ENCODE measurements at regions not wholly inside any gene's neighbourhood (a gene's known extent, or its start where the extent isn't known, plus 50 kb on each side); places are given as distances from the start of the nearest gene placed in this dataset.
A peak's percentile ranks its signal among the peaks of the same experiment; 100 is the strongest.

- no peak for DNase-seq
Observed at GRCh38 chr6:156647991-156648390, 129.2 kb upstream of the ARID1B start.

- DNase-seq: peak in 1 of 3 donors; percentile 19
Observed at GRCh38 chr6:156647140-156647784, 129.9 kb upstream of the ARID1B start.

- no peak for DNase-seq
Observed at GRCh38 chr6:156646496-156646895, 130.7 kb upstream of the ARID1B start.

DNA sequence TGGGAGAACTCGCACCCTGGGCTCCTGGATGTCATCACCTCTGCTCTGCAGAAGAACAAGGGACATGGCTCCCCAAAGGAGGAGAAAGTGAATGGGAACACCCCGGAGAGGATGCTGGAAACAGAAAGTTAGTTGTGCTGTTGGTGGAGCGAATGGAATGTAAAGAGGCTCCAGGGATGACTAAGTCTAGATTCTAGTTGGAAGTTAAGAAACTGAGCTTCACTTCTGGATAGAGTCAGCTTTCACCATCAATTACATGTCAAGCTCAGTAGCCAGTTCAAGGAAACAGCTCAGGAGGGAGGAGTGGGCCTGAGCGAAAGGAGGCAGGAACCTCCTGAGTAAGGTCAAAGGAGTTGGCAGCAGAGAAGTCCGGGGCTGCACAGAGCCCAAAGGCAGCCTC, 132.1 kb upstream of the ARID1B start:
- DNase-seq: no peak

DNA sequence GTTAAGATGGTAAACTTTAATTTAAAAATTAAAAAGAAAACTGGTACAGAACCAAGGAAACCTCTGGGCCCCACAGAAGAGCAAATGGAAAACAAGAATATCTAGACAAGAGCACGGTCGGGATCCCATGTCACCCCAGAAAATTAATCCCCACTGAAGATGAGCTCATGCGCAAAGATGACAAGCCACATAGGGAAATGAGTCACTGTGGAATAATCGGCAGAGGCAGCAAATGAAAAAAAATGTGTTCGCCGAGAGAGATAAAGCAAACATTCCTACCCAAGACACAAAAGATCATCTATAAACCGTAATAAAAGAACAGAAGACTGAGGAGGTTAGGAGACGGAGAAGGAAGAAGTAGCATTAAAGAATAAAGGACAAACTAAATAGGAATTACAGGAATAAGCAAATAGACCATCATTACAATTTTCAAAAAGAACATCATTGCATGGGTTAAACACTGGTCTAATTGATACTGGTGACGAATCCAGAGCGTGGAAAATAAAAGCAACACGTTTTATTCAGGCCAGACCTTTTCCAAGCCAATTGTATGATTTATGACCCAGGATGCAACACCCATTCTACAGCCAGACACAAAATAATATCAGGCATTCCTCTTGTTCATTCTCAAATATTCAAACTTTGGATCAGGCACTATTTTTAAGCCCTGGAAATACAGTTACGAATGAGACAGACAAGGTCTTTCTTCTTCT, 138.0 kb upstream of the ARID1B start:
- no peak for DNase-seq

DNA sequence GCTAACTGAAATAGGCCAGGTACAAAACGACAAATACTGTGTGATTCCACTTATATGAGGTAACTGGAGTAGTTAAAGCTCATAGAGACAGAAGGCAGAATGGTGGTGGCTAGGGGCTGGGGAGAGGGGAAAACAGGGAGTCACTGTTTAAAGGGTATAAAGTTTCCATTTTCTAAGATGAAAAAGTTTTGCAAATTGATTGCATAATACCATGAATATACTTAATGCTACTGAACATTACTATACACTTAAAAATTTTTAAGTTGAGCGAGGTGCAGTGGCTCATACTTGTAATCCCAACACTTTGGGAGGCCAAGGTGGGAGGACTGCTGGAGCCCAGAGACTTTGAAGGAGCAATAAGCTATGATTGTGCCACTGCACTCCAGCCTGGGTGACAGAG, 138.6 kb upstream of the ARID1B start:
- no peak for DNase-seq

- peak; percentile 21 to 30 (median 27) for DNase-seq
Observed at GRCh38 chr6:156634951-156635371, 142.2 kb upstream of the ARID1B start.

DNA sequence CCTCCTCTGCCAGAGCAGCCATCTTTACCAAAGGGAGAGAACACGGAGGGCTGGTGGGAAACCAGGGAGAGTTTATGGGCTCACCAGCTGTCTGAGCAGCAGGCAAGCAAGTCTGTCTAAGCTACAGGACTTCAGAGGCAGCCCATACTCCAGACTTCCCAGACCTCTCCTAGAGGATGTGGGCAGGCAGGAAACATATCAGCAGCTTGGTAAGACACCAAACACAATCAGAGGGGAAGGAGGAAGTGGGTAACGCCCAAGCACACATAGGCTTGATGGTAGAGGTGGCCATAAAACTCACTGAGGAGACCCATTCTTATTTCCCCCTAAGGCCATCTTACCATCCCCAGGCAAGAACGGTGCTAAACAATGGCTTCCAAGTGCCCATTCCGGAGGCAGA, 143.1 kb upstream of the ARID1B start:
- DNase-seq: no peak

- no peak for DNase-seq
Observed at GRCh38 chr6:156633291-156633690, 143.9 kb upstream of the ARID1B start.

- no peak for DNase-seq
Observed at GRCh38 chr6:156630613-156631302, 146.4 kb upstream of the ARID1B start.

DNA sequence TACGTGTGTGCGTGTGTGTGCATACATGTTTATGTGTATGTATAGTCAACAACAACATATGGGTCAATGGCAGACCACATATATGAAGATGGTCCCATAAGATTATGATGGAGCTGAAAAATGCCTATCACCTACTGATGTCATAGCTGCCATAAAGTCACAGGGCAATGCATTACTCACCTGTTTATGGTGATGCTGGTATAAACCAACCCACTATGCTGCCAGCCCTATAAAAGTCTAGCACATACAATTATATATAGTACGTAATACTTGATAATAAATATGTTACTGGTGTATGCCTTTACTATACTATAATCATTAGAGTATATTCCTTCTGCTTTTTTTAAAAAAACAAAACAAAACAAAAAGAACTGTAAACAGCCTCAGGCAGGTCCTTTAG, 148.4 kb upstream of the ARID1B start:
- DNase-seq: no peak

- DNase-seq: no peak
Observed at GRCh38 chr6:156627524-156627923, 149.7 kb upstream of the ARID1B start.

DNA sequence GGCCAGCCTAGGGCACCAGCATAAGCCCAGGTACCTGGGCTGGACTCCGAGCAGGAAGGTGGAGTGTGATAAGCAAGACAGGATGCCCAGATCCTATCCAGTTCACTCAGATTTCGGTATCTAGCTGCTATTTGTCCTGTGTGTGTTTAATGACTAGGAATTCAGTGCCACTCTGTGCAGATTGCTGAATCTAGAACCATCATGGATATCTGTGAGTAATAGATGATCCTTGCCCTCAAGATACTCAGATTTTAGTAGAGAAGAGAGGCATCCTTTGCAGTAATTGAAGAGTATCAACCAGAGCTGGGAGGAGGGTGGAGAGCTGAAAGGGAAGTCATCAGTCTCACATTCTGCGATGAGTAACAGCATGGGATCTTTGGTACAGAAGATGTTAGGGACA, 155.0 kb upstream of the ARID1B start:
- no peak for DNase-seq

- DNase-seq: no peak
Observed at GRCh38 chr6:156620331-156620730, 156.8 kb upstream of the ARID1B start.

DNA sequence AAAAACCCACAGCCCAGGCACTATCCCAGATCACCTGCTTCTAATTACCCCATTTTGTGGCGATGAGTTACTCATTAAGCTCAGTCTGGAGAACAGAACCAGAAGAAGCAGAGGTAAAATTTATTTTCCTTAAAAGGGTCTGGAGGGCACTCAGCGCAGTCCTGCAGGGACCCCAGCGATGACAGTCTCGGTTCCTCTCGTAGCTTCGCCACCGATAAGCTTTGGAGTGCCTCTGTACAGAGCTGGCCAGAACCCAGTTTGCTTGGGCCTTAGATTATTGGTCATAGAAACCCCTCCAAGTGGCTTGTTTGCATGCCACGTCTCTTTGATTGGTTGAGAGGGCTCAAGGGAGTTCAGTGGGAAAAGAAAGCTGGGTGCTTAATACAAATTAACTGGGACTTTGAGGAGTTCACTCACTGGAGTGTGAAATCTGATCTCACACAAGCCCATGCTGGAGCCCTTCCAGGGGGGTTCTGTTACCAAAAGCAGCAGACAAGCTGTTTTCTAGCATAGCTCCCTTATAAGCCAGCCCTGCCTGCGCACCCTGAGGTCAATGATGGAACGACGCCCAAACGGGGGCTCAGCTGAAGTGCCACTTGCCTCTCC, 158.5 kb upstream of the ARID1B start:
- no peak for DNase-seq

DNA sequence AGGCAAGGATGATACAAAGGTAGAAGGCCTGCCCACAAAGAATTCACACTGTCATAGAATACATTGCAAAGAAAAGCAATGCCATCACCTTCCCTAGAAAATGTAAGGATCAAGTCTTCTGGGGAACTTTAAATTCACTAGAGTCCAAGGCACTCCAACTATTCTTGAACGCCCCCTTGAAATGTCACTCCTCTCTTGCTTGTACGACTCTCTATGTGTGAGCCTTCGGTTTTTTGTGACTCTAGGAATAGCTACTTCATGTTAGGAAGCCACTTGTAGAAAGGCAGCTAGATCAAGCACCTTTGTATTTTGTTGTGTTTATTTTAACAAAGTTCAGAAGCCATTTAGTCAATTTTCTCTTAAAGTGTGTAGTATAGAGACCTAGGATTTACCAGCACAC, 159.2 kb upstream of the ARID1B start:
- no peak for DNase-seq

GRCh38 chr6:156617376-156617775, 159.8 kb upstream of the ARID1B start:
- peak in 2 of 3 donors; percentile 8 to 14 for DNase-seq

DNA sequence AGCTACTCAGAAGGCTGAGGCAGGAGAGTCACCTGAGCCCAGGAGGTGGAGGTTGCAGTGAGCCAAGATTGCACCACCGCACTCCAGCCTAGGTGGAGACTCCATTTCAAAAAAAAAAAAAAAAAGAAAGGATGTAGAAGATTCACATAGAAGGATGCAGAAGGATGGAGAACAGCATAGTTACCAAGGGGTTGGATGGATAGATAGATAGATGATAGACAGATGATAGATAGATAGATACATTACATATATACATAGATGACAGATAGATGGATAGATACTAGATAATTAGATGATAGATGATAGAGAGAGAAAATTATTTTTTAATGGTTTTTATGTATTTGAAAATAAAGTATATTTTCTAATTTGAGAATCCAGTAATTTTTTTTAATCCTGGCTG, 160.7 kb upstream of the ARID1B start:
- no peak for DNase-seq

- no peak for DNase-seq
Observed at GRCh38 chr6:156613996-156614395, 163.2 kb upstream of the ARID1B start.

GRCh38 chr6:156612361-156612760, 164.8 kb upstream of the ARID1B start:
- DNase-seq: no peak

DNA sequence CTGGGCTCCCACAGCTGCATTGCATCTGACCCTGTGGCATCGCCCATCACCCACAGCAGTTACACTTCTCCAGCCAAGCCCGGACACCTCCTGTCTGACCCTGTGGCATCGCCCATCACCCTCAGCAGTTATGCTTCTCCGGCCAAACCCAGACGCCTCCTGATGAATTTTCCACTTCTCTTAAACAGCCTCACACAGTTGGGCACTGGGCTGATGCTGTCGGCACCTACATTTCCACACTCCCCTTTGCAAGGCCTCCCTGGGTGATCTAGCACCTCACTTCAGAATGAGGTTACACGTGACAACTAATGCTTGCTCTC, 175.2 kb upstream of the ARID1B start:
- DNase-seq: no peak

- no peak for DNase-seq
Observed at GRCh38 chr6:156601152-156602065, 175.8 kb upstream of the ARID1B start.

DNA sequence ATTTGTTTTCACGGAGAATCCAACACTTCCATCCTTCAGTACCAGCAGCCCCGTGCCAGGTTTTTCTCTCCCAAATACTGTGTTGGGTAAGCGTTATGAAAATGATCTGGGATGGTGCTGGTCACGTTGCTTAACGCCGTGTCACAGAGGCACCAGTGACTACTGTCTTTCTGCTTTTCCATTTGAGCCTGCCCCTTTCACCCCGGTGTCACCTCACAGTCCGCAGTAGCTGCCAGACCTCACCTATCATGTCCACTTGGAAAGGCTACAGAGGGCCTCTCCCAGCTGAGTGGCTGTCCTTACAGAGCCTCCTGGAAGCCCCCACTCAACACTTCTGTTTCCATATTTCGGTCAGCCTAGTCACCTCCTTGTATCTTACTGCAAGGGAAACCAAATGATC, 176.5 kb upstream of the ARID1B start:
- DNase-seq: no peak
